Lung (tissue), 11 donors: ENCODE measurements at regions not wholly inside any gene's neighbourhood (a gene's known extent, or its start where the extent isn't known, plus 50 kb on each side); places are given as distances from the start of the nearest gene placed in this dataset.

ENCODE experiments used
- ATAC-seq: fragments of 200-7000 bp; cut with Tn5 transposase; one replicate; pipeline ENCODE4 v1.9.1; 2020; ENCODE audit warnings: moderate number of reproducible peaks; ENCODE audit not compliant: insufficient read depth, low FRiP score
- DNase-seq, 3 donors: peaks; one replicate each; pipeline ENCODE4 v3.0.0-alpha.2; 2013 to 2017
- H3K27ac ChIP-seq, 2 donors: one replicate each; pipeline ENCODE4 v1.5.1; 2013; ENCODE audit warnings: mild to moderate bottlenecking in 2 of 2, moderate library complexity in 2 of 2, control low read depth in 1 of 2, inconsistent platforms in 1 of 2, low read depth in 1 of 2, low read length in 1 of 2
- H3K27me3 ChIP-seq, 3 donors: one replicate each; pipeline ENCODE4 v1.5.1; 2013; ENCODE audit warnings: low read length in 2 of 3; ENCODE audit not compliant: control insufficient read depth in 3 of 3, insufficient read depth in 3 of 3
- H3K36me3 ChIP-seq, 4 donors: one replicate each; pipeline ENCODE4 v1.5.1; 2013; ENCODE audit warnings: low read length in 4 of 4, mild to moderate bottlenecking in 1 of 4, moderate library complexity in 1 of 4; ENCODE audit not compliant: control insufficient read depth in 4 of 4, insufficient read depth in 4 of 4
- H3K4me1 ChIP-seq, 5 donors: one replicate each; pipeline ENCODE4 v1.5.1; 2013; ENCODE audit warnings: low read length in 5 of 5, mild to moderate bottlenecking in 2 of 5, moderate library complexity in 1 of 5; ENCODE audit not compliant: control insufficient read depth in 5 of 5, insufficient read depth in 5 of 5
- H3K4me3 ChIP-seq: one replicate; pipeline ENCODE4 v1.5.1; 2013; ENCODE audit warnings: mild to moderate bottlenecking, control low read depth, moderate library complexity
- H3K9ac ChIP-seq, 2 donors: one replicate each; pipeline ENCODE4 v1.5.1; 2013; ENCODE audit warnings: low read length in 2 of 2, control low read depth in 1 of 2; ENCODE audit not compliant: insufficient read depth in 1 of 2
- H3K9me3 ChIP-seq, 4 donors: one replicate each; pipeline ENCODE4 v1.5.1; 2013; ENCODE audit warnings: low read length in 3 of 4, mild to moderate bottlenecking in 1 of 4, moderate library complexity in 1 of 4; ENCODE audit not compliant: control insufficient read depth in 4 of 4, insufficient read depth in 3 of 4
- WGBS, 2 donors: extraction: QIAGEN DNeasy Blood & Tissue Kit; methylation state at CpG; one replicate each; pipeline ENCODE4 v1.1.7; 2013; 5-methylcytosine and 5-hydroxymethylcytosine counted together
- TF ChIP-seq, protein P1 (sequence below): IDR thresholded peaks from 2 replicates; pipeline ENCODE4 v1.5.1; 2012; ENCODE audit warnings: mild to moderate bottlenecking; ENCODE audit errors: control extremely low read depth, extremely low read depth
- donor health status: control.
- donor health status: control.
- donor health status: Bipolar disorder and iron deficiency.
- donor health status: healthy.
- donor health status: DM: yes; HTN: yes; CAD: no.

DNA sequence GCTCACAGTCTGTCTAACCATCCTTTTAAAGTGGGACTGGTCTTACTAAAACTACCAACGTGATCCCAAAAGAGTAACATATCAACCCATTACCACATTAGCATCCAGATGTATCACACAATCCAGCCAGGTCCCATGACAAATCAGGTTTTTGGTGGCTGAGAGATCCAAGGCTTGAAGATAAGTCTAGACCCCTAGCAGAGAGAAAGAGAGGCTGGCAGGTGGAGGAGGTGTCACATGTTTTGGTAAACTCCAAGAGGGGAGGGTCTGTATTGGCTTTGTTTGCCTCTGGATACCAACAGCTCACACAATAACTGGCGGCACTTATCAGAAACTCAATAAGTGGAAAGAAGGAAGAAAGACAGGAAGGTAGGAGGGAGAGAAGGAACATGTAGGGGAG is 357.6 kb downstream of the SS18 start:
- no peak for DNase-seq
- Histone ChIP-seq H3K9me3 (peaks cover 0 to 3% (median 0%) of the 10 kb centered on the region in 4 donors), H3K27me3 (peaks cover 0 to 12% (median 0%) of the 10 kb centered on the region in 3 donors), H3K27ac (no peak overlapping the region), H3K4me1 (no peaks in the 10 kb centered on the region), H3K4me3 (no peak overlapping the region), H3K36me3 (no peaks in the 10 kb centered on the region), H3K9ac (no peak overlapping the region)
- 76 to 79% methylated on average over 2 of the region's 2 CpGs for WGBS, 2 donors
- TF ChIP-seq, protein P1, sequence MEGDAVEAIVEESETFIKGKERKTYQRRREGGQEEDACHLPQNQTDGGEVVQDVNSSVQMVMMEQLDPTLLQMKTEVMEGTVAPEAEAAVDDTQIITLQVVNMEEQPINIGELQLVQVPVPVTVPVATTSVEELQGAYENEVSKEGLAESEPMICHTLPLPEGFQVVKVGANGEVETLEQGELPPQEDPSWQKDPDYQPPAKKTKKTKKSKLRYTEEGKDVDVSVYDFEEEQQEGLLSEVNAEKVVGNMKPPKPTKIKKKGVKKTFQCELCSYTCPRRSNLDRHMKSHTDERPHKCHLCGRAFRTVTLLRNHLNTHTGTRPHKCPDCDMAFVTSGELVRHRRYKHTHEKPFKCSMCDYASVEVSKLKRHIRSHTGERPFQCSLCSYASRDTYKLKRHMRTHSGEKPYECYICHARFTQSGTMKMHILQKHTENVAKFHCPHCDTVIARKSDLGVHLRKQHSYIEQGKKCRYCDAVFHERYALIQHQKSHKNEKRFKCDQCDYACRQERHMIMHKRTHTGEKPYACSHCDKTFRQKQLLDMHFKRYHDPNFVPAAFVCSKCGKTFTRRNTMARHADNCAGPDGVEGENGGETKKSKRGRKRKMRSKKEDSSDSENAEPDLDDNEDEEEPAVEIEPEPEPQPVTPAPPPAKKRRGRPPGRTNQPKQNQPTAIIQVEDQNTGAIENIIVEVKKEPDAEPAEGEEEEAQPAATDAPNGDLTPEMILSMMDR: no peak
- no peak for ATAC-seq

DNA sequence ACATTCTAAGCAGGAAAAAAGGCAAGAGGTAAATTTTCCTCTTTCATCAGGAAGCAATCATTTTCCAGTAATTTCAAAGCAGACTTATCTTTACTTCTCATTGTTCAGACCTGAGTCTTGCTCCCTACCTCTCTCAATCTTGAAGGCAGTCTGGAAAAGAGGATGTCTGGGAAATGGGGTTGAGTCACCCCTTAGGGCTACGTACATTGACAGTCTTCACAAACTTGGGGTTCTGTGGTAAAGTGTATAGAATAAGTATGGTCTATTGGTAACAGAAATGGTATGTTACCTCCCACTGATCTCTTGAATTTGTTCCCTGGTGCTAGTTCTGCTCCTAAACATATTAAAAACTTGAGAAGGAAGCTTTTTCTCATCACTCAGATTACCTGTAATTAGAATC is 361.3 kb downstream of the SS18 start:
- 93 to 95% methylated on average over 1 of the region's 1 CpG for WGBS, 2 donors
- peaks cover 0 to 4% (median 0%) of the 10 kb centered on the region in 3 donors for H3K27me3 ChIP-seq

DNA sequence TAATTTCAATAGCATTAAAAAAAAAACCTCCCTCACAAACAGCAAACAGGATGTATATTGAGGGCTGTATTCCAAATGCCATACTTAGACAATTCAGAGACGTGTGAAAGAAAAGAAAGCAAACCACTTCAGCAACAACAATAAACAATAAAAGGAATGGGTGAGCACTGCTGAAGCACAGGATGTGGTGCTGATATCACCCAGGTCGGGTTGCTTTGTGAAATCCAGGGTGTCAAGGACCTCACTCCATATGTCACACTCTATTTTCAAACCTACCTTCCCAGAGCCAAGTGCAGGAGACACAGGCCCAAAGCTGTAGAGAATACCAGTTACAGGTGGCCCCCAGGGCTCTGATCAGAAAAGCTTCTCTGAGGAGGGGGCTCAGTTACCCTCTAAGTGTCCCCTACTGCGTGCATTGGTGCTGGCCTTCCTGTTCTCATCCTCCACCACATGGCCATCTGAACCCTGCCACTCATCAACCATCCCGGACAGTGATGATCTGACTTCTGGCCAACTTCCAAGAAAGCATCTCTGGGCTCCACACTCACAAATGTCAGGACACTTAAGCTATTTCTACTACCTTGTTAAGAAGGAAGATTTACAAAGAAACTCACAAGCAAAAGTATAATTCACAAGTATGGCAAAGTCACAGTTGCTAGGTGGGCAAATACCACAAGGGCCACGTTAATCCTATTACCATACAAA is 363.0 kb downstream of the SS18 start:
- DNase-seq: peak in 1 of 3 donors; percentile 8
- Histone ChIP-seq H3K4me3 (no peak overlapping the region), H3K36me3 (no peaks in the 10 kb centered on the region), H3K9ac (no peak overlapping the region), H3K27ac (no peak overlapping the region), H3K4me1 (no peaks in the 10 kb centered on the region), H3K9me3 (peaks cover 0 to 10% (median under 1%) of the 10 kb centered on the region in 4 donors), H3K27me3 (no peaks in the 10 kb centered on the region)
- TF ChIP-seq, protein P1: no peak
- 47 to 64% methylated on average over 5 of the region's 5 CpGs for WGBS, 2 donors
- ATAC-seq: no peak

More for the DNA sequence above, 361.3 kb downstream of the SS18 start:
- Histone ChIP-seq H3K4me1 (no peaks in the 10 kb centered on the region), H3K27ac (no peak overlapping the region), H3K4me3 (no peak overlapping the region), H3K9me3 (peaks cover 0 to 3% (median under 1%) of the 10 kb centered on the region in 4 donors), H3K36me3 (no peaks in the 10 kb centered on the region), H3K9ac (no peak overlapping the region)
- TF ChIP-seq, protein P1: no peak
- ATAC-seq (no peak), DNase-seq (no peak)

DNA sequence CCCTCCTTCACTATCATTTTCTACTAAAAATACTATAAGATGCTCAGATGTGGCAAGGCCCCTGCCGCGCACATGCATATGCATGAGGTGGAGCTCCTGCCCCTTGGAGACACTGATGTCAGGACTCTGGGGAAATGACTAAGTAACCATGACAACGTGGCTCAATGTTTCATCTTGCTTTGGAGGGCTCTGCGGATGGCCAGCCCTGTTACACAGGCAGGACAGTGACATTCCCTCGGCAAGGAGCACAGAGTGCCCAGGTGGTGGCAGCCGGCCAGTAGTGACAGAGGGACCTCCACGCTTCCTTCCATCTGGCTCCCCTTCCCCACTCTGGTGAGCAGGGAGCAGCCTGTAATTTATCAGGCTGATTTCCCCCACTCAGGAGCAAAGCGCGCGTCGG is 364.1 kb downstream of the SS18 start:
- H3K4me1 ChIP-seq: no peaks in the 10 kb centered on the region
- H3K9me3 ChIP-seq: peaks cover 0 to 10% (median under 1%) of the 10 kb centered on the region in 4 donors
- H3K4me3 ChIP-seq: no peak overlapping the region
- H3K27ac ChIP-seq: no peak overlapping the region
- TF ChIP-seq, protein P1: no peak
- 40 to 43% methylated on average over 11 of the region's 11 CpGs for WGBS, 2 donors
- no peaks in the 10 kb centered on the region for H3K27me3 ChIP-seq
- no peak for ATAC-seq
- no peak overlapping the region for H3K9ac ChIP-seq
- H3K36me3 ChIP-seq: no peaks in the 10 kb centered on the region
- peak in 2 of 3 donors; percentile 22 to 26 for DNase-seq
